NT2/D1 (cell line): ENCODE measurements at regions not wholly inside any gene's neighbourhood (a gene's known extent, or its start where the extent isn't known, plus 50 kb on each side); places are given as distances from the start of the nearest gene placed in this dataset.
"Not testable (repeated sequence)": the region's sequence is repeated elsewhere in the genome, so short reads cannot be mapped to it uniquely, and the experiment has no call there.

Experiments used
- DNase-seq: peaks from one replicate; pipeline ENCODE4 v3.0.0-alpha.2; 2011; ENCODE audit warnings: low read depth, low spot score
- H3K27me3 ChIP-seq: 2 replicates; pipeline ENCODE4 v1.6.0; 2011; ENCODE audit warnings: mild to moderate bottlenecking; ENCODE audit not compliant: insufficient read length, insufficient read depth
- H3K36me3 ChIP-seq: 2 replicates; pipeline ENCODE4 v1.6.1; 2011; ENCODE audit warnings: mild to moderate bottlenecking, low read length, mixed read lengths; ENCODE audit not compliant: insufficient read depth, insufficient read length
- H3K4me1 ChIP-seq: 2 replicates; pipeline ENCODE4 v1.5.1; 2011; ENCODE audit not compliant: insufficient read depth, insufficient read length
- H3K4me3 ChIP-seq: 2 replicates; pipeline ENCODE4 v1.5.1; 2011; ENCODE audit warnings: low read depth; ENCODE audit not compliant: insufficient read length
- H3K9ac ChIP-seq: 2 replicates; pipeline ENCODE4 v1.6.0; 2011; ENCODE audit warnings: low read depth; ENCODE audit not compliant: insufficient read length
- H3K9me3 ChIP-seq: 2 replicates; pipeline ENCODE4 v1.5.1; 2011; ENCODE audit warnings: mild to moderate bottlenecking, low read length; ENCODE audit not compliant: insufficient read depth
- SUZ12 ChIP-seq: IDR thresholded peaks from 2 replicates; pipeline ENCODE4 v1.6.1; 2011; ENCODE audit not compliant: insufficient read length, insufficient read depth; ENCODE audit errors: extremely low read depth
- YY1 ChIP-seq: IDR thresholded peaks from 2 replicates; pipeline ENCODE4 v1.6.1; 2011; ENCODE audit not compliant: insufficient read length, insufficient read depth
- ZNF274 ChIP-seq: IDR thresholded peaks from 2 replicates; pipeline ENCODE4 v1.6.1; 2011; ENCODE audit warnings: mild to moderate bottlenecking, low read depth, low read length

DNA sequence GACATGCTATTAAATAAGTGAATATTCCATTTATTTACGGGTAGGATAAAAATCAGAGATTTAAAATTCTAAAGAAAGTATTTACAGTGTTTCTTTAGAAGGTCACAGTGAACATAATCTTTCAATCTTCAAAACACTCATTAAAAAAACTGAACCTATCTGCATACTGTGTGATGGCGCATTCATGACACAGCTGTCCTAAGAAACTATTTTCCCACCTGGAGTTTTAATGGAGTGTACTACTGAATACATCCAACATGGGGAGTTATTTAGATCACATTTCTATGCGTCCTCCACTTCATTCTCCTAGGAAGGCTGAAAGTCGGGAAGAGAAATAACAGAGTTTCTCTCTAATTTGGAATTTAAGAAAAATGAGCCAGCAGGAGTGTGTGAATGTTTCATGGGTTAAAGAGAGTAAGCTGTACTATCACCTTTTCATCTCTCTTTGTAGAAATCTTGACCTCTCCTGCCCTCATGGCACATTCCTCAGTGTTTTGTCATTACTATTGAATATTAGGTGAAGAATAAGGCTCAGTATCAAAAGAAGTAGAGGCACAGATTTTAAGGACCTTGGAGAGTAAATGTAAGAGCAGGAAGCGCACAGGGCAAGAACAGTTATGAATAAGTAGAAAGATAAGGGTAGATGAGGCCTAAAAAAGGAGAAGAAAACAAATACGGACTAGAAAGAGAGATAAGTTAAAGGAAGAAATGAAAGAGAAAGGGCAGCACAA, 551.2 kb upstream of the TUSC1 start:
- H3K36me3 ChIP-seq: no peaks in the 10 kb centered on the region
- H3K4me3 ChIP-seq: no peak overlapping the region
- H3K4me1 ChIP-seq: no peaks in the 10 kb centered on the region
- H3K27me3 ChIP-seq: no peaks in the 10 kb centered on the region
- DNase-seq: no peak
- no peak overlapping the region for H3K9ac ChIP-seq
- H3K9me3 ChIP-seq: no peaks in the 10 kb centered on the region
- TF ChIP-seq ZNF274 (no peak), SUZ12 (no peak), YY1 (no peak)

DNA sequence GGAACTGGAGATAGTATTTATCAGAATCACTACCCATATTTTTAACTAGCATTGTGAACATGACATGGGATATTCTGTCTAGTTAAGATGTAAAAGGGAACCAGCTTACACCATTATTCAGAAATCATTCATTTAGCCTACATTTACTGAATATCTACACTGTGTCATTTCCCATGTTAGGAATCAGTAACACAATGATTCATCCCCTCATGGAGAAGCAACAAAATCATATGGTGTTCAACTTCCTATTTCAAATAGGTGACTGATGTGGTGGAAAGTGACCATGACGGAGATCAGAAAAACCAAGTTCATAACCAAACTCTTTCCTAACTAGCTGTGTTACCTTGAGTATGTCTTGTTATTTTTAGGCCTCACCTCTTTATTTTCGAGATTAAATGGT, 550.0 kb upstream of the TUSC1 start:
- DNase-seq: no peak
- Histone ChIP-seq H3K27me3 (no peaks in the 10 kb centered on the region), H3K36me3 (no peaks in the 10 kb centered on the region), H3K9ac (no peak overlapping the region), H3K4me3 (no peak overlapping the region), H3K4me1 (no peaks in the 10 kb centered on the region), H3K9me3 (no peaks in the 10 kb centered on the region)
- no peak for TF ChIP-seq YY1
- no peak for TF ChIP-seq SUZ12
- no peak for TF ChIP-seq ZNF274

DNA sequence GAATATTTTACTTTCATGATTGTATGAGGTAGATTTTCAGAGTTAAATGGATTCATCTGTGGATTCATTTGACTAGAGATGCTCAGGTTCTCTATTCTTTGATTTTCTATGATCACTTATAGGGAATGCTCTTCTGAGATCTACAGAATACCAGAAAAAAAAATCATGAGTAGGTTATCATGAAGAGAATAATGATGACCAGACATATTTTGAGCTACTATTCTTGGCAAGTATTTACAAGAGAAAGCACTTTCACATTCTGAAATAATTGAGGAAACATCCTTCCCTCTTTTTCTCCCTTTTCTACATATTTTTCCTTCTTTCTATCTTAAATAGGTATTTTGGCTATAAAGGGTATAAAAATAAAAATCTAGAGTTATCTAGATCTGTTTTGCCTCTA, 543.0 kb upstream of the TUSC1 start:
- Histone ChIP-seq H3K27me3 (no peaks in the 10 kb centered on the region), H3K9me3 (no peaks in the 10 kb centered on the region; the same call in 1 of the 2 replicates), H3K4me3 (no peak overlapping the region), H3K4me1 (no peaks in the 10 kb centered on the region), H3K9ac (no peak overlapping the region), H3K36me3 (no peaks in the 10 kb centered on the region)
- DNase-seq: no peak
- TF ChIP-seq ZNF274: no peak
- no peak for TF ChIP-seq YY1

DNA sequence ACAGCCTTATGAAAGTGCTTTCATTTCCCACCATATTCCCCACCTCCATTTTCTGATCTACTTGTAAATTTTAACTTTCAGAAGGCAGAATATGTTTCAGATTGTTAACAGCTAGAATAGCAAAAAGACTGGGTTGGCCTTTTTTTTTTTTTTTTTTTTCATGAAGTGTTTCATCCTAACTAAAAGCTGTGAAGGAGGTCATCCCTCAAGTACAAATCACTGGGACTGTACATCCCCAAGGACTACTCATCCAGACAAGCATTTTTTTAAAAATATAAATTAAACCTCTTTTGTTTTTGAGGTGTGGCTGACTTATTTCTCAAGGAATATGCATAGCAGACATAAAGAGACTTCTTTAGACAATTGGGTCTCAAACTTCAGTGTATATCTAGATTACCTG, 542.1 kb upstream of the TUSC1 start:
- peaks cover 8% of the 10 kb centered on the region for H3K9me3 ChIP-seq
- no peaks in the 10 kb centered on the region for H3K4me1 ChIP-seq
- no peaks in the 10 kb centered on the region for H3K36me3 ChIP-seq
- DNase-seq: no peak
- H3K27me3 ChIP-seq: no peaks in the 10 kb centered on the region
- TF ChIP-seq ZNF274 (no peak), SUZ12 (no peak), YY1 (no peak)
- H3K4me3 ChIP-seq: no peak overlapping the region
- H3K9ac ChIP-seq: no peak overlapping the region

DNA sequence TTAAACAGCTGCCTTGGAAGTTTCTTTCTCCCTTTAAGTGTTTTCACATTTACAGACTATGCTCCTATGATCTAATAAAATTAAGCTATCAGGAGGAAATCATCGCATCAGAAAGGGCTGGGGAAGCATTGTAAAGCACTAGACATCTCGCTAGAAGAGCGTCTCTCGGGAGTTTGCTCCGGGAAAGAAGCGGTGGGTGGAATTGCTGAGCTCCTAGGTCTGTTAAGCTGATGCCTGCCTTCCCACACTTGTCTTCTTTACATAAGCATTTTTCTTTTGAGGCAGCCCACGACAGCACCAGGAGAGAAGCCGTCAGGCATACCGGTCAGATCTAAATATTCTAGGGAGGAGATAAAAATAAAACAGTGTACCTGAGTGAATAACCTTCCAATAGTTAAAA, 541.7 kb upstream of the TUSC1 start:
- Histone ChIP-seq H3K9ac (no peak overlapping the region), H3K36me3 (no peaks in the 10 kb centered on the region), H3K4me3 (no peak overlapping the region), H3K4me1 (no peaks in the 10 kb centered on the region), H3K9me3 (peaks cover 8% of the 10 kb centered on the region), H3K27me3 (no peaks in the 10 kb centered on the region)
- peak; percentile 1 for DNase-seq
- no peak for TF ChIP-seq YY1
- no peak for TF ChIP-seq ZNF274
- no peak for TF ChIP-seq SUZ12

DNA sequence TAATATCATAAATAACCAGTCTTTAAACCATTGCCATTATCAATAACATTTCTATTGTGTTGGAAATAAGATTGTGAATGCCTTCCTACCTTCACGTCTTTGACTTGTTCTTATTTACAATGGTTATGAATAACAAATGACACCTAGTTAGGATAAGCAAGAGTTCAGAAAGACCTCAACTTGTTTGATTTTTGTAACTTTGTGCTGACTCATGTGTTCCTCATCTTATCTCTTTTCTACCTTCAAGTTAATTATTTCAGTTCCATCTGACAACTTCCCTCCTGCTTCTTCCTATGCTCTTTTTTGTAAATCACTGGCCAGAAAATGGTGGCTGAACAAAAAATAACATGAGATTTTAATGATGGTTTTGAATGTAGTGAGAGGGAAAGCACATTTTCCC, 538.5 kb upstream of the TUSC1 start:
- no peak for DNase-seq
- no peak for TF ChIP-seq ZNF274
- H3K4me3 ChIP-seq: no peak overlapping the region

DNA sequence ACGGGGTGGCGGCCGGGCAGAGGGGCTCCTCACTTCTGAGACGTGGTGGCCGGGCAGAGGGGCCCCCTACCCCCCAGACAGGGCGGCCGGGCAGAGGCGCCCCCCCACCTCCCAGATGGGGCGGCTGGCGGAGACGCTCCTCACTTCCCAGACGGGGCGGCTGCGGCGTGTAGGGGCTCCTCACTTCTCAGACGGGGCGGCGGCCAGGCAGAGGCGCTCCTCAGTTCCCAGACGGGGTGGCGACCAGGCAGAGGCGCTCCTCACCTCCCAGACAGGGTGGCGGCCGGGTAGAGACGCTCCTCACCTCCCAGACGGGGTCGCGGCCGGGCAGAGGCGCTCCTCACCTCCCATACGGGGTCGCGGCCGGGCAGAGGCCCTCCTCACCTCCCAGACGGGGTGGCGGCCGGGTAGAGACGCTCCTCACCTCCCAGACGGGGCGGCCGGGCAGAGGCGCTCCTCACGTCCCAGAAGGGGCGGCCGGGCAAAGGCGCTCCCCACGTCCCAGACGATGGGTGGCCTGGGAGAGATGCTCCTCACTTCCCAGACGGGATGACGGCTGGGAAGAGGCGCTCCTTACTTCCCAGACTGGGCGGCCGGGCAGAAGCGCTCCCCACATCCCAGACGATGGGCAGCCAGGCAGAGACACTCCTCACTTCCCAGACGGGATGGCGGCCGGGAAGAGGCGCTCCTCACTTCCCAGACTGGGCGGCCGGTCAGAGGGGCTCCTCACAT, 536.6 kb upstream of the TUSC1 start:
- not testable (repeated sequence) for H3K27me3 ChIP-seq, H3K36me3 ChIP-seq, H3K4me3 ChIP-seq, H3K9ac ChIP-seq, H3K9me3 ChIP-seq, H3K4me1 ChIP-seq, DNase-seq

More for the DNA sequence above, 538.5 kb upstream of the TUSC1 start:
- H3K36me3 ChIP-seq: no peaks in the 10 kb centered on the region
- H3K27me3 ChIP-seq: no peaks in the 10 kb centered on the region
- no peaks in the 10 kb centered on the region for H3K4me1 ChIP-seq
- no peak overlapping the region for H3K9ac ChIP-seq
- H3K9me3 ChIP-seq: peaks cover 8% of the 10 kb centered on the region
